PFSK-1 (cell line): ENCODE measurements at regions not wholly inside any gene's neighbourhood (a gene's known extent, or its start where the extent isn't known, plus 50 kb on each side); places are given as distances from the start of the nearest gene placed in this dataset.

Source experiments
- POLR2AphosphoS5 ChIP-seq: IDR thresholded peaks from 2 replicates; pipeline ENCODE4 v1.6.1; 2012; ENCODE audit warnings: low read depth, mild to moderate bottlenecking, control low read depth, low read length, moderate library complexity
- SIN3A ChIP-seq: IDR thresholded peaks from 2 replicates; pipeline ENCODE4 v1.6.1; 2012; ENCODE audit warnings: mild to moderate bottlenecking, low read length, moderate library complexity, borderline replicate concordance; ENCODE audit not compliant: insufficient read depth
- TAF1 ChIP-seq: IDR thresholded peaks from 2 replicates; pipeline ENCODE4 v1.6.1; 2012; ENCODE audit warnings: low read length, control low read depth, borderline replicate concordance; ENCODE audit not compliant: insufficient read depth
- TF ChIP-seq, protein P1 (sequence below), 2 experiments: IDR thresholded peaks; 2 replicates each; pipeline versions ENCODE4 v1.6.1 to v1.8.0; 2011 to 2012; ENCODE audit warnings: low read depth in 2 of 2, low read length in 2 of 2, control low read depth in 1 of 2, inconsistent platforms in 1 of 2, mild to moderate bottlenecking in 1 of 2, moderate library complexity in 1 of 2; ENCODE audit not compliant: insufficient read depth in 1 of 2

DNA sequence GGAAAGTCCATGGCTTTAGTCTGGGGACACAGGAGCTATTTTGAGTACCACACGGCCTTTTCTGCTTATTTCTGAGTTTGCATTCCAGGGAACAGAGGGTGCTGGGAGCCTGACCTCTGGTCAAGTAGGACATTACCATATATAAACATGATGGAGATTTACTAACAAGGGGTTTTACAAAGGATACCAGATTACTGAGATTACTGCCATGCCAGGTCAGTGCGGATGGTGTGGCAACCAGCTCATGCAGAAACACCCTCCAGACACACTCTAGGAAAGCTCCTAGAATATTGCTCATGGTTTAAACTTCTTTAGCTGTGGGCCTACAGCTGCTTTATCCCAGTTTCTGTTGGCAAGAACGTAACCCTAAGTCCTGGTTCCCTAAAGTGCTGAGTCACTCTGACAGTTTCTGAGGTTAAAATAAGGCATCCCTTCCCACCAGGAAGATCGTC, 54.3 kb upstream of the AGTR1 start:
- TF ChIP-seq SIN3A (no peak), POLR2AphosphoS5 (no peak), TAF1 (no peak)
- TF ChIP-seq, protein P1, sequence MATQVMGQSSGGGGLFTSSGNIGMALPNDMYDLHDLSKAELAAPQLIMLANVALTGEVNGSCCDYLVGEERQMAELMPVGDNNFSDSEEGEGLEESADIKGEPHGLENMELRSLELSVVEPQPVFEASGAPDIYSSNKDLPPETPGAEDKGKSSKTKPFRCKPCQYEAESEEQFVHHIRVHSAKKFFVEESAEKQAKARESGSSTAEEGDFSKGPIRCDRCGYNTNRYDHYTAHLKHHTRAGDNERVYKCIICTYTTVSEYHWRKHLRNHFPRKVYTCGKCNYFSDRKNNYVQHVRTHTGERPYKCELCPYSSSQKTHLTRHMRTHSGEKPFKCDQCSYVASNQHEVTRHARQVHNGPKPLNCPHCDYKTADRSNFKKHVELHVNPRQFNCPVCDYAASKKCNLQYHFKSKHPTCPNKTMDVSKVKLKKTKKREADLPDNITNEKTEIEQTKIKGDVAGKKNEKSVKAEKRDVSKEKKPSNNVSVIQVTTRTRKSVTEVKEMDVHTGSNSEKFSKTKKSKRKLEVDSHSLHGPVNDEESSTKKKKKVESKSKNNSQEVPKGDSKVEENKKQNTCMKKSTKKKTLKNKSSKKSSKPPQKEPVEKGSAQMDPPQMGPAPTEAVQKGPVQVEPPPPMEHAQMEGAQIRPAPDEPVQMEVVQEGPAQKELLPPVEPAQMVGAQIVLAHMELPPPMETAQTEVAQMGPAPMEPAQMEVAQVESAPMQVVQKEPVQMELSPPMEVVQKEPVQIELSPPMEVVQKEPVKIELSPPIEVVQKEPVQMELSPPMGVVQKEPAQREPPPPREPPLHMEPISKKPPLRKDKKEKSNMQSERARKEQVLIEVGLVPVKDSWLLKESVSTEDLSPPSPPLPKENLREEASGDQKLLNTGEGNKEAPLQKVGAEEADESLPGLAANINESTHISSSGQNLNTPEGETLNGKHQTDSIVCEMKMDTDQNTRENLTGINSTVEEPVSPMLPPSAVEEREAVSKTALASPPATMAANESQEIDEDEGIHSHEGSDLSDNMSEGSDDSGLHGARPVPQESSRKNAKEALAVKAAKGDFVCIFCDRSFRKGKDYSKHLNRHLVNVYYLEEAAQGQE (IDR thresholded peaks at IDR 0.05; ENCODE audit: insufficient read depth in 1 of 2, low read depth in 2 of 2, low read length in 2 of 2) = no peak
